GM12878 (cell line): ENCODE measurements at regions not wholly inside any gene's neighbourhood (a gene's known extent, or its start where the extent isn't known, plus 50 kb on each side); places are given as distances from the start of the nearest gene placed in this dataset.

ENCODE experiments used
- ATAC-seq: fragments of 200-7000 bp; cut with Tn5 transposase; 3 replicates; pipeline ENCODE4 v1.9.1; 2020; ENCODE audit warnings: mild to moderate bottlenecking, moderate library complexity
- BruUV-seq: library from RNA; stranded (reverse); fragments of 400-500 nt; replicated peaks from 2 replicates; lab custom pipeline; 2021; lab: Mats Ljungman, UMichigan
- CTCF ChIA-PET: fragments of 300-600 bp; sonication (Branson Sonifier 250); formaldehyde crosslinking; extraction: SDS; loops from one replicate; lab custom pipeline; 2021; ENCODE audit warnings: inconsistent platforms; lab: Yijun Ruan, JAX
- POLR2A ChIA-PET: fragments of 350-600 bp; formaldehyde crosslinking; extraction: SDS; loops from one replicate; lab custom pipeline; 2021; ENCODE audit warnings: inconsistent platforms; lab: Charles Lee
- RAD21 ChIA-PET: fragments of 300-600 bp; sonication (Branson Sonifier 250); formaldehyde crosslinking; loops from one replicate; lab custom pipeline; 2023; ENCODE audit warnings: antibody characterized with exemption; ENCODE audit not compliant: unreplicated experiment; lab: Charles Lee
- SMC1A ChIA-PET: fragments of 300-600 bp; sonication (Branson Sonifier 250); formaldehyde crosslinking; loops from one replicate; lab custom pipeline; 2023; ENCODE audit not compliant: unreplicated experiment, uncharacterized antibody; lab: Charles Lee
- DNase-seq: peaks from one replicate; pipeline ENCODE4 v3.0.0-alpha.2; 2011; ENCODE audit warnings: low read depth, low spot score
- FAIRE-seq: peaks from 3 replicates; lab custom pipeline; 2011; peaks lifted over from hg19 to GRCh38; lab: Jason Lieb, UNC
- H2AFZ ChIP-seq: 2 replicates; pipeline ENCODE4 v1.6.0; 2011; ENCODE audit warnings: low read depth, low read length, control low read depth; ENCODE audit not compliant: control insufficient read depth
- H3K27ac ChIP-seq: 2 replicates; pipeline ENCODE4 v1.5.1; 2011; ENCODE audit warnings: control low read depth; ENCODE audit not compliant: control insufficient read depth, insufficient read depth
- H3K27me3 ChIP-seq, 2 experiments: replicated peaks in 1 of 2; 2 replicates each; pipeline versions ENCODE4 v1.6.0 to v1.6.1; 2011; ENCODE audit warnings: low read length in 1 of 2; ENCODE audit not compliant: control insufficient read depth in 2 of 2, insufficient read depth in 2 of 2
- H3K36me3 ChIP-seq, 2 experiments: 2 replicates each; pipeline ENCODE4 v1.5.1; 2011; ENCODE audit warnings: low read length in 1 of 2; ENCODE audit not compliant: control insufficient read depth in 2 of 2, insufficient read depth in 2 of 2
- H3K4me1 ChIP-seq: 2 replicates; pipeline ENCODE4 v1.6.1; 2011; ENCODE audit warnings: mild to moderate bottlenecking, low read length, moderate library complexity, mixed read lengths; ENCODE audit not compliant: control insufficient read depth, insufficient read depth
- H3K4me2 ChIP-seq: 2 replicates; pipeline ENCODE4 v1.6.0; 2011; ENCODE audit warnings: control low read depth; ENCODE audit not compliant: control insufficient read depth, insufficient read depth
- H3K4me3 ChIP-seq: fragments of 200-600 bp; sonication (generic); 2 replicates; pipeline ENCODE4 v1.5.1; 2016
- H3K79me2 ChIP-seq: 2 replicates; pipeline ENCODE4 v1.6.0; 2011; ENCODE audit warnings: low read length; ENCODE audit not compliant: control insufficient read depth, insufficient read depth
- H3K9ac ChIP-seq: 2 replicates; pipeline ENCODE4 v1.8.0; 2011; ENCODE audit warnings: low read length, control low read depth, mixed read lengths; ENCODE audit not compliant: control insufficient read depth, insufficient read depth
- H3K9me3 ChIP-seq: replicated peaks from 3 replicates; pipeline ENCODE4 v1.5.1; 2011; ENCODE audit warnings: mild to moderate bottlenecking, low read length; ENCODE audit not compliant: control insufficient read depth, insufficient read depth
- H4K20me1 ChIP-seq: 2 replicates; pipeline ENCODE4 v1.6.0; 2011; ENCODE audit not compliant: control insufficient read depth, insufficient read depth
- BMI1 ChIP-seq: fragments of 450-650 bp; IDR thresholded peaks from 2 replicates; pipeline ENCODE4 v1.6.1; 2016; ENCODE audit warnings: mild to moderate bottlenecking, moderate library complexity, borderline replicate concordance
- CBFB ChIP-seq: IDR thresholded peaks from 2 replicates; pipeline ENCODE4 v1.6.1; 2016; ENCODE audit warnings: antibody characterized with exemption, low read depth
- CBX5 ChIP-seq: sonication (generic); IDR thresholded peaks from 2 replicates; pipeline ENCODE4 v1.6.1; 2016; ENCODE audit warnings: low read depth, moderate library complexity, mild to moderate bottlenecking, inconsistent platforms
- CHD1 ChIP-seq: IDR thresholded peaks from 2 replicates; pipeline ENCODE4 v1.6.1; 2012; ENCODE audit warnings: low read depth, low read length, improper control_type of control experiment
- CHD2 ChIP-seq: IDR thresholded peaks from 2 replicates; pipeline ENCODE4 v1.6.1; 2011; ENCODE audit warnings: low read depth, low read length, improper control_type of control experiment, borderline replicate concordance
- CREB1 ChIP-seq: IDR thresholded peaks from 2 replicates; pipeline ENCODE4 v1.6.1; 2012; ENCODE audit warnings: low read depth, mild to moderate bottlenecking, inconsistent platforms
- ETV6 ChIP-seq, 2 experiments: fragments of 450-650 bp in 1 of 2; IDR thresholded peaks in 1 of 2; conservative IDR thresholded peaks in 1 of 2; 2 replicates each; pipeline ENCODE4 v1.6.1; 2014; ENCODE audit warnings: antibody characterized with exemption in 1 of 2, borderline replicate concordance in 1 of 2, low read depth in 1 of 2, mild to moderate bottlenecking in 1 of 2, moderate library complexity in 1 of 2
- FOXK2 ChIP-seq: fragments of 450-650 bp; IDR thresholded peaks from 2 replicates; pipeline ENCODE4 v1.6.1; 2017; ENCODE audit warnings: mild to moderate bottlenecking, moderate library complexity
- FOXM1 ChIP-seq: IDR thresholded peaks from 2 replicates; pipeline ENCODE4 v1.6.1; 2012; ENCODE audit warnings: low read depth, mild to moderate bottlenecking, inconsistent platforms, low read length, moderate library complexity
- HDGF ChIP-seq: fragments of 450-650 bp; IDR thresholded peaks from 2 replicates; pipeline ENCODE4 v1.6.1; 2016; ENCODE audit warnings: antibody characterized with exemption
- RAD21 ChIP-seq: IDR thresholded peaks from 2 replicates; pipeline ENCODE4 v1.6.1; 2011; ENCODE audit warnings: mild to moderate bottlenecking, low read depth, low read length, moderate library complexity; ENCODE audit not compliant: insufficient read depth
- RELA ChIP-seq: fragments of 450-650 bp; IDR thresholded peaks from 2 replicates; pipeline ENCODE4 v1.8.0; 2014; ENCODE audit warnings: borderline replicate concordance; ENCODE audit not compliant: partially characterized antibody
- SMAD5 ChIP-seq: IDR thresholded peaks from 2 replicates; pipeline ENCODE4 v1.6.1; 2016; ENCODE audit warnings: antibody characterized with exemption, low read depth
- SPI1 ChIP-seq: IDR thresholded peaks from 2 replicates; pipeline ENCODE4 v1.6.1; 2011; ENCODE audit warnings: low read depth, mild to moderate bottlenecking, low read length, moderate library complexity, borderline replicate concordance; ENCODE audit not compliant: insufficient read depth
- TAF1 ChIP-seq: IDR thresholded peaks from 2 replicates; pipeline ENCODE4 v1.6.1; 2011; ENCODE audit warnings: mild to moderate bottlenecking, low read depth, low read length, borderline replicate concordance
- TBL1XR1 ChIP-seq: IDR thresholded peaks from 2 replicates; pipeline ENCODE4 v1.6.1; 2012; ENCODE audit warnings: low read depth, low read length, improper control_type of control experiment
- WGBS: methylation state at CpG from one replicate; pipeline ENCODE4 v1.1.6; 2016; ENCODE audit warnings: low lambda C conversion rate; ENCODE audit not compliant: insufficient replicate concordance, insufficient coverage; ENCODE audit errors: missing lambda C conversion rate; 5-methylcytosine and 5-hydroxymethylcytosine counted together
- in situ Hi-C: fragments of 300-500 bp; cut with MboI; formaldehyde crosslinking; loops from 9 replicates; pipeline ENCODE4 v1.14.3; 2018; ENCODE audit warnings: mixed read lengths
- intact Hi-C: fragments of 100-400 bp; cut with micrococcal nuclease; formaldehyde crosslinking; loops from one replicate; pipeline ENCODE4 v1.14.2; 2022; ENCODE audit not compliant: unreplicated experiment
- TF ChIP-seq, protein P1 (sequence below): fragments of 450-650 bp; IDR thresholded peaks from 2 replicates; pipeline ENCODE4 v1.6.1; 2017; ENCODE audit warnings: antibody characterized with exemption, mild to moderate bottlenecking, moderate library complexity

DNA sequence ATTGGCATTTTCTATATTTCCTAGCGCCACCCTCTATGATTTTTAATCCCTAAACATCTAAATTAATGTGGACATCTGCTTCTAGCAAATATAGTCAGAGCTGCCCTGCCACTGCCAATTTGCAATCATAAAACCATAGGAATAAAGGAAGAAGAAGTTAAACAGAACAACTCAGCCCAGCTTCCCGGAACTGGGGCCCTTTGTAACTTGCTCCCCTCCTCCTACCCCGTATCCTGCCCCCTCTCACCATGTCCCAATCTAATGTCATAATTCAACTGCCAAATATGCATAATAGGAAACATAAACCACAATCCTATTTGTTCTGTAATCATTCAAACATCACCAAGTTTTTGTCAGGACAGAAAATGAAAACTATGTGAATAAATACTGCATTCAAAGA, 74.4 kb upstream of the ACP3 start:
- Histone ChIP-seq H4K20me1 (no peaks in the 10 kb centered on the region), H3K27me3 (peaks cover 2 to 6% of the 10 kb centered on the region in 2 experiments; a peak in 2 of 4 replicates), H3K4me2 (no peak overlapping the region), H3K9me3 (no peaks in the 10 kb centered on the region), H3K4me3 (no peak overlapping the region), H3K36me3 (no peaks in the 10 kb centered on the region)
- DNase-seq (no peak), FAIRE-seq (no peak)
- POLR2A ChIA-PET, result no interaction called here
- 23% methylated on average over 3 of the region's 3 CpGs for WGBS
- in situ Hi-C loops, result no loop called here
- no peak for TF ChIP-seq CHD1
- no peak for TF ChIP-seq TBL1XR1
- no peak for TF ChIP-seq CBFB
- TF ChIP-seq, protein P1, sequence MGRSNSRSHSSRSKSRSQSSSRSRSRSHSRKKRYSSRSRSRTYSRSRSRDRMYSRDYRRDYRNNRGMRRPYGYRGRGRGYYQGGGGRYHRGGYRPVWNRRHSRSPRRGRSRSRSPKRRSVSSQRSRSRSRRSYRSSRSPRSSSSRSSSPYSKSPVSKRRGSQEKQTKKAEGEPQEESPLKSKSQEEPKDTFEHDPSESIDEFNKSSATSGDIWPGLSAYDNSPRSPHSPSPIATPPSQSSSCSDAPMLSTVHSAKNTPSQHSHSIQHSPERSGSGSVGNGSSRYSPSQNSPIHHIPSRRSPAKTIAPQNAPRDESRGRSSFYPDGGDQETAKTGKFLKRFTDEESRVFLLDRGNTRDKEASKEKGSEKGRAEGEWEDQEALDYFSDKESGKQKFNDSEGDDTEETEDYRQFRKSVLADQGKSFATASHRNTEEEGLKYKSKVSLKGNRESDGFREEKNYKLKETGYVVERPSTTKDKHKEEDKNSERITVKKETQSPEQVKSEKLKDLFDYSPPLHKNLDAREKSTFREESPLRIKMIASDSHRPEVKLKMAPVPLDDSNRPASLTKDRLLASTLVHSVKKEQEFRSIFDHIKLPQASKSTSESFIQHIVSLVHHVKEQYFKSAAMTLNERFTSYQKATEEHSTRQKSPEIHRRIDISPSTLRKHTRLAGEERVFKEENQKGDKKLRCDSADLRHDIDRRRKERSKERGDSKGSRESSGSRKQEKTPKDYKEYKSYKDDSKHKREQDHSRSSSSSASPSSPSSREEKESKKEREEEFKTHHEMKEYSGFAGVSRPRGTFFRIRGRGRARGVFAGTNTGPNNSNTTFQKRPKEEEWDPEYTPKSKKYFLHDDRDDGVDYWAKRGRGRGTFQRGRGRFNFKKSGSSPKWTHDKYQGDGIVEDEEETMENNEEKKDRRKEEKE, result no peak
- TF ChIP-seq SPI1, result no peak
- no peak for TF ChIP-seq CBX5
- no peak for TF ChIP-seq ETV6 (conservative IDR thresholded peaks at IDR 0.05 in 1 of 2, IDR thresholded peaks at IDR 0.05 in 1 of 2; ENCODE audit: borderline replicate concordance in 1 of 2, low read depth in 1 of 2)
- TF ChIP-seq RAD21, result no peak
- TF ChIP-seq FOXK2, result no peak
- no peak for TF ChIP-seq RELA
- TF ChIP-seq SMAD5, result no peak
- no peak for TF ChIP-seq CREB1
- no peak for TF ChIP-seq FOXM1
- no peak for TF ChIP-seq BMI1
- no peak for TF ChIP-seq HDGF
- TF ChIP-seq CHD2, result no peak
- TF ChIP-seq TAF1, result no peak
- TF ChIP-seq, all 136 proteins: peak for 0
- no peak overlapping the region for H3K9ac ChIP-seq
- H3K4me1 ChIP-seq, result no peaks in the 10 kb centered on the region
- ATAC-seq, result no peak
- intact Hi-C loops, result no loop called here
- no TSS peak for BruUV-seq
- H3K79me2 ChIP-seq, result no peaks in the 10 kb centered on the region
- ChIA-PET CTCF (no interaction called here), SMC1A (interaction anchor here (1.2 to 1.6 kb wide), 2 partner anchors 14 to 191 kb away, joined by 3 read pairs; no protein-coding TSS in a partner anchor), RAD21 (interaction anchor here (0.9 kb wide), 1 partner anchor 78 kb away, joined by 3 read pairs; no protein-coding TSS in a partner anchor)
- H3K27ac ChIP-seq, result no peak overlapping the region
- no peak overlapping the region for H2AFZ ChIP-seq
